Spleen (tissue), 11 donors: ENCODE measurements at regions not wholly inside any gene's neighbourhood (a gene's known extent, or its start where the extent isn't known, plus 50 kb on each side); places are given as distances from the start of the nearest gene placed in this dataset.

Experiments used
- DNase-seq: peaks from one replicate; pipeline ENCODE4 v3.0.0-alpha.2; 2020
- H3K27ac ChIP-seq, 8 donors: fragments of 200-600 bp; sonication (generic) in 7 of 8; 1 replicate in 4 of 8; 2 replicates in 4 of 8; pipeline versions ENCODE4 v1.5.0 to v1.8.0; 2016 to 2021; ENCODE audit warnings: inconsistent platforms in 4 of 8, mild to moderate bottlenecking in 4 of 8, moderate library complexity in 1 of 8
- H3K27me3 ChIP-seq, 7 donors: fragments of 200-600 bp; sonication (generic) in 6 of 7; replicated peaks in 1 of 7; 1 replicate in 4 of 7; 2 replicates in 3 of 7; pipeline versions ENCODE4 v1.5.0 to v1.8.0; 2016 to 2021; ENCODE audit warnings: inconsistent platforms in 3 of 7, mild to moderate bottlenecking in 1 of 7
- H3K36me3 ChIP-seq, 6 donors: fragments of 200-600 bp; sonication (generic) in 5 of 6; 1 replicate in 4 of 6; 2 replicates in 2 of 6; pipeline versions ENCODE4 v1.5.0 to v1.8.0; 2016 to 2021; ENCODE audit warnings: inconsistent platforms in 2 of 6
- H3K4me1 ChIP-seq, 6 donors: fragments of 200-600 bp; sonication (generic) in 5 of 6; 1 replicate in 3 of 6; 2 replicates in 3 of 6; pipeline versions ENCODE4 v1.5.0 to v1.8.0; 2016 to 2021; ENCODE audit warnings: inconsistent platforms in 3 of 6
- H3K4me3 ChIP-seq, 8 donors: fragments of 200-600 bp; sonication (generic) in 7 of 8; 1 replicate in 4 of 8; 2 replicates in 4 of 8; pipeline versions ENCODE4 v1.5.0 to v1.8.0; 2016 to 2021; ENCODE audit warnings: inconsistent platforms in 4 of 8, mild to moderate bottlenecking in 4 of 8, moderate library complexity in 2 of 8
- H3K9me3 ChIP-seq, 8 donors: fragments of 200-600 bp; sonication (generic) in 7 of 8; 1 replicate in 4 of 8; 2 replicates in 4 of 8; pipeline versions ENCODE4 v1.5.0 to v1.8.0; 2016 to 2021; ENCODE audit warnings: inconsistent platforms in 4 of 8
- CTCF ChIP-seq, 11 experiments: fragments of 200-600 bp in 7 of 11; fragments of 450-650 bp in 4 of 11; sonication (generic) in 4 of 11; IDR thresholded peaks in 8 of 11; conservative IDR thresholded peaks in 3 of 11; 1 replicate in 7 of 11; 2 replicates in 4 of 11; pipeline versions ENCODE4 v1.4.0 to v1.8.0; 2016 to 2021; ENCODE audit warnings: antibody characterized with exemption in 11 of 11, inconsistent platforms in 4 of 11, mild to moderate bottlenecking in 1 of 11
- POLR2A ChIP-seq, 3 donors: fragments of 450-650 bp; IDR thresholded peaks; one replicate each; pipeline ENCODE4 v1.5.1; 2017; ENCODE audit warnings: antibody characterized with exemption in 3 of 3, mild to moderate bottlenecking in 1 of 3
- POLR2AphosphoS5 ChIP-seq, 3 donors: sonication (generic); formaldehyde crosslinking; IDR thresholded peaks; one replicate each; pipeline ENCODE4 v1.5.1; 2017; ENCODE audit warnings: antibody characterized with exemption in 3 of 3
- WGBS, 5 donors: extraction: QIAGEN DNeasy Blood & Tissue Kit in 3 of 5; methylation state at CpG; one replicate each; pipeline versions ENCODE4 v1.1.5 to v1.1.7; 2013 to 2018; 5-methylcytosine and 5-hydroxymethylcytosine counted together
- intact Hi-C: fragments of 100-400 bp; cut with DNase I; formaldehyde crosslinking; loops from one replicate; pipeline ENCODE4 v1.15.0; 2023; ENCODE audit warnings: low total_unique reads
- donor health status: healthy with polysubstance abuse.
- donor health status: DM: no; HTN: no; CAD: no; lungs with moderate emphysema.
- donor health status: DM: no; HTN: no; CAD: no.
- donor health status: Bipolar disorder and iron deficiency.
- donor health status: healthy.
- donor health status: DM: no; HTN: no; CAD: no.
- donor health status: DM: yes; HTN: yes; CAD: no.

- Histone ChIP-seq H3K4me1 (no peaks in the 10 kb centered on the region), H3K27ac (no peak overlapping the region), H3K4me3 (no peak overlapping the region), H3K27me3 (no peaks in the 10 kb centered on the region), H3K9me3 (no peaks in the 10 kb centered on the region), H3K36me3 (no peaks in the 10 kb centered on the region)
- 38 to 55% (median 50%) methylated on average over 1 of the region's 1 CpG for WGBS, 5 donors
- DNase-seq = no peak
- intact Hi-C loops = no loop called here
- no peak for TF ChIP-seq CTCF (IDR thresholded peaks at IDR 0.05 in 8 of 11, conservative IDR thresholded peaks at IDR 0.05 in 3 of 11)
- TF ChIP-seq POLR2AphosphoS5 (IDR thresholded peaks at IDR 0.05) = no peak
- TF ChIP-seq POLR2A (IDR thresholded peaks at IDR 0.05) = no peak
These were observed 523.2 kb upstream of the HTR2A start for GRCh38 chr13:47420020-47420419.

- DNase-seq = no peak
- no peaks in the 10 kb centered on the region for H3K36me3 ChIP-seq
- intact Hi-C loops = loop anchor here (10.0 kb wide), 1 partner anchor 56 kb away; no protein-coding TSS in a partner anchor
- H3K9me3 ChIP-seq = no peaks in the 10 kb centered on the region
- no peak overlapping the region for H3K27ac ChIP-seq
- 90 to 93% (median 91%) methylated on average over 3 of the region's 3 CpGs for WGBS, 5 donors
- H3K4me1 ChIP-seq = no peaks in the 10 kb centered on the region
- H3K4me3 ChIP-seq = no peak overlapping the region
- no peaks in the 10 kb centered on the region for H3K27me3 ChIP-seq
- TF ChIP-seq CTCF (IDR thresholded peaks at IDR 0.05 in 8 of 11, conservative IDR thresholded peaks at IDR 0.05 in 3 of 11) (no peak), POLR2A (IDR thresholded peaks at IDR 0.05) (no peak), POLR2AphosphoS5 (IDR thresholded peaks at IDR 0.05) (no peak)
These were observed 521.5 kb upstream of the HTR2A start for GRCh38 chr13:47418206-47418920.

GRCh38 chr13:47417485-47417884, 520.6 kb upstream of the HTR2A start:
- no peaks in the 10 kb centered on the region for H3K4me1 ChIP-seq
- intact Hi-C loops = loop anchor here (10.0 kb wide), 1 partner anchor 57 kb away; no protein-coding TSS in a partner anchor
- no peak for DNase-seq
- no peak overlapping the region for H3K27ac ChIP-seq
- no peaks in the 10 kb centered on the region for H3K27me3 ChIP-seq
- no peak overlapping the region for H3K4me3 ChIP-seq
- H3K36me3 ChIP-seq = no peaks in the 10 kb centered on the region
- TF ChIP-seq POLR2AphosphoS5 (IDR thresholded peaks at IDR 0.05) (no peak), CTCF (IDR thresholded peaks at IDR 0.05 in 8 of 11, conservative IDR thresholded peaks at IDR 0.05 in 3 of 11) (no peak), POLR2A (IDR thresholded peaks at IDR 0.05) (no peak)
- H3K9me3 ChIP-seq = no peaks in the 10 kb centered on the region
- WGBS, 5 donors = 90 to 91% (median 91%) methylated on average over 2 of the region's 2 CpGs

GRCh38 chr13:47415048-47415447, 518.2 kb upstream of the HTR2A start:
- H3K27me3 ChIP-seq = no peaks in the 10 kb centered on the region
- intact Hi-C loops = loop anchor here (10.0 kb wide), 1 partner anchor 60 kb away; no protein-coding TSS in a partner anchor
- 65 to 72% (median 70%) methylated on average over 4 of the region's 4 CpGs for WGBS, 5 donors
- H3K9me3 ChIP-seq = no peaks in the 10 kb centered on the region
- TF ChIP-seq POLR2AphosphoS5 (IDR thresholded peaks at IDR 0.05) (no peak), POLR2A (IDR thresholded peaks at IDR 0.05) (no peak), CTCF (IDR thresholded peaks at IDR 0.05 in 8 of 11, conservative IDR thresholded peaks at IDR 0.05 in 3 of 11) (no peak)
- H3K36me3 ChIP-seq = no peaks in the 10 kb centered on the region
- no peaks in the 10 kb centered on the region for H3K4me1 ChIP-seq
- no peak overlapping the region for H3K27ac ChIP-seq
- DNase-seq = no peak
- no peak overlapping the region for H3K4me3 ChIP-seq
